B cell (primary cell): ENCODE measurements at regions not wholly inside any gene's neighbourhood (a gene's known extent, or its start where the extent isn't known, plus 50 kb on each side); places are given as distances from the start of the nearest gene placed in this dataset.

Source experiments
- ATAC-seq: fragments of 200-7000 bp; cut with Tn5 transposase; one replicate; pipeline ENCODE4 v1.10.0; 2021; ENCODE audit warnings: low read depth, mild to moderate bottlenecking, moderate number of reproducible peaks, moderate library complexity
- CTCF ChIA-PET: fragments of 350-600 bp; sonication (Branson Sonifier 250); formaldehyde crosslinking; loops from one replicate; lab custom pipeline; 2021; ENCODE audit warnings: antibody characterized with exemption, inconsistent platforms; lab: Charles Lee
- POLR2A ChIA-PET: fragments of 350-600 bp; sonication (Branson Sonifier 250); formaldehyde crosslinking; loops from one replicate; lab custom pipeline; 2021; ENCODE audit warnings: antibody characterized with exemption; lab: Charles Lee
- DNase-seq: peaks from one replicate; pipeline ENCODE4 v3.0.0; 2013
- H2AFZ ChIP-seq: 2 replicates; pipeline ENCODE4 v1.6.1; 2012; ENCODE audit warnings: mild to moderate bottlenecking, low read depth, low read length; ENCODE audit not compliant: insufficient read depth, poor library complexity, severe bottlenecking
- H3K27ac ChIP-seq, 2 donors: 1 replicate in 1 of 2; 2 replicates in 1 of 2; pipeline ENCODE4 v1.5.1; 2012 to 2013; ENCODE audit warnings: low read length in 2 of 2, mild to moderate bottlenecking in 2 of 2, moderate library complexity in 1 of 2
- H3K27me3 ChIP-seq, 4 experiments: fragments of 200-600 bp in 1 of 4; sonication (generic) in 1 of 4; replicated peaks in 1 of 4; 1 replicate in 2 of 4; 2 replicates in 2 of 4; pipeline versions ENCODE4 v1.6.1 to v1.7.0; 2013 to 2016; ENCODE audit warnings: low read length in 3 of 4, mild to moderate bottlenecking in 2 of 4, mixed read lengths in 1 of 4, moderate library complexity in 1 of 4; ENCODE audit not compliant: insufficient read depth in 4 of 4, control insufficient read depth in 3 of 4; ENCODE audit errors: control extremely low read depth in 1 of 4
- H3K36me3 ChIP-seq, 2 experiments: replicated peaks in 1 of 2; 1 replicate in 1 of 2; 2 replicates in 1 of 2; pipeline versions ENCODE4 v1.6.1 to v1.7.1; 2013; ENCODE audit warnings: low read length in 1 of 2; ENCODE audit not compliant: insufficient read depth in 2 of 2, control insufficient read depth in 1 of 2; ENCODE audit errors: control extremely low read depth in 1 of 2, extremely low read depth in 1 of 2
- H3K4me1 ChIP-seq, 2 donors: fragments of 200-600 bp in 1 of 2; sonication (generic) in 1 of 2; 1 replicate in 1 of 2; 2 replicates in 1 of 2; pipeline versions ENCODE4 v1.5.1 to v1.6.1; 2013 to 2017; ENCODE audit warnings: low read length in 2 of 2; ENCODE audit not compliant: control insufficient read depth in 2 of 2, insufficient read depth in 2 of 2
- H3K4me2 ChIP-seq: replicated peaks from 2 replicates; pipeline ENCODE3; 2012; ENCODE audit warnings: mild to moderate bottlenecking, low read depth, low read length; ENCODE audit not compliant: poor library complexity, severe bottlenecking
- H3K4me3 ChIP-seq, 5 experiments: fragments of 200-600 bp in 1 of 5; sonication (generic) in 1 of 5; 1 replicate in 3 of 5; 2 replicates in 2 of 5; pipeline versions ENCODE4 v1.5.1 to v1.7.0; 2011 to 2016; ENCODE audit warnings: low read length in 4 of 5, mild to moderate bottlenecking in 4 of 5, low read depth in 2 of 5, control low read depth in 1 of 5, moderate library complexity in 1 of 5; ENCODE audit not compliant: insufficient read depth in 1 of 5; ENCODE audit errors: control extremely low read depth in 1 of 5, extremely low read depth in 1 of 5
- H3K79me2 ChIP-seq: fragments of 200-600 bp; sonication (generic); one replicate; pipeline ENCODE4 v1.6.0; 2016; ENCODE audit warnings: low read length; ENCODE audit not compliant: control insufficient read depth, insufficient read depth
- H3K9ac ChIP-seq: fragments of 200-600 bp; sonication (generic); 2 replicates; pipeline ENCODE4 v1.6.1; 2017; ENCODE audit warnings: mild to moderate bottlenecking, low read length, moderate library complexity
- H3K9me3 ChIP-seq, 3 donors: one replicate each; pipeline versions ENCODE4 v1.6.1 to v1.7.1; 2013; ENCODE audit warnings: low read length in 2 of 3; ENCODE audit not compliant: control insufficient read depth in 2 of 3, insufficient read depth in 1 of 3; ENCODE audit errors: control extremely low read depth in 1 of 3
- H4K20me1 ChIP-seq: 2 replicates; pipeline ENCODE4 v1.6.0; 2012; ENCODE audit warnings: mild to moderate bottlenecking, low read length; ENCODE audit not compliant: insufficient read depth, control insufficient read depth, poor library complexity, severe bottlenecking
- H3K27ac Mint-ChIP-seq: one replicate; pipeline ENCODE4 v1.8.0; 2021; ENCODE audit warnings: mixed read lengths
- H3K27me3 Mint-ChIP-seq: one replicate; pipeline ENCODE4 v1.8.0; 2021; ENCODE audit warnings: mixed read lengths
- H3K4me1 Mint-ChIP-seq: one replicate; pipeline ENCODE4 v1.8.0; 2021; ENCODE audit warnings: mixed read lengths
- H3K4me3 Mint-ChIP-seq: one replicate; pipeline ENCODE4 v1.8.0; 2021; ENCODE audit warnings: mixed read lengths
- H3K9me3 Mint-ChIP-seq: one replicate; pipeline ENCODE4 v1.8.0; 2022; ENCODE audit warnings: mixed read lengths; ENCODE audit not compliant: insufficient read depth
- EZH2 ChIP-seq: IDR thresholded peaks from 2 replicates; pipeline ENCODE4 v1.6.1; 2012; ENCODE audit warnings: borderline replicate concordance, low read depth, mild to moderate bottlenecking, moderate library complexity, low read length; ENCODE audit not compliant: insufficient read depth, poor library complexity, severe bottlenecking
- WGBS: methylation state at CpG from one replicate; pipeline ENCODE4 v1.1.5; 2013; ENCODE audit warnings: missing lambda C conversion rate; ENCODE audit not compliant: insufficient coverage; 5-methylcytosine and 5-hydroxymethylcytosine counted together
- intact Hi-C: fragments of 100-400 bp; cut with micrococcal nuclease; formaldehyde crosslinking; loops from one replicate; pipeline ENCODE4 v1.10.0; 2022
- TF ChIP-seq, protein P1 (sequence below): fragments of 200-600 bp; IDR thresholded peaks from one replicate; pipeline ENCODE4 v1.8.0; 2022; ENCODE audit warnings: antibody characterized with exemption, mild to moderate bottlenecking

DNA sequence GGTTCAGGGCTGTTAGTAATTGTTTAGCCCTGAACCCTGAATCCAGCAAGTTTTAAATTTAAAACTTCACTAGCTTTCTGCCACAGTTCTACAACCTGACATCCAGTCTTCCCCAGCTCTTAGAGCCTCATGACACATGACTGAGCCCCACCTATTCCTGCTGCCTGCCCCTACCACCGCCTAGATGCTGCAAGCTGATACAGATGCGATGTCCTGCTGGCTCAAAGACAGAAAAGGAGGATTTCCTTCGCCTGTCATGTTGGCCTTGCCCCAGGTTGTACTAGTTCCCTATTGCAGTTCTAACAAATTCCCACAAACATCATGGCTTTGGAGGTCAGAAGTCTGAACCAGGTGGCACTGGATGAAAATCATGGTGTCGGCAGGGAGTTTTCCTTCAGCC is 510.6 kb upstream of the PPP2R3A start:
- Histone ChIP-seq H3K9me3 (peaks cover 0 to 14% (median 0%) of the 10 kb centered on the region in 3 donors), H4K20me1 (no peaks in the 10 kb centered on the region), H3K36me3 (no peaks in the 10 kb centered on the region), H3K27ac (no peak overlapping the region), H2AFZ (no peak overlapping the region), H3K27me3 (no peaks in the 10 kb centered on the region), H3K4me1 (no peaks in the 10 kb centered on the region), H3K79me2 (no peaks in the 10 kb centered on the region), H3K4me3 (no peak overlapping the region), H3K9ac (no peak overlapping the region), H3K4me2 (no peak overlapping the region)
- ChIA-PET CTCF (no interaction called here), POLR2A (no interaction called here)
- Mint-ChIP-seq H3K4me1 (peaks cover 4% of the 10 kb centered on the region), H3K4me3 (no peak overlapping the region), H3K27me3 (no peaks in the 10 kb centered on the region), H3K27ac (no peak overlapping the region), H3K9me3 (no peaks in the 10 kb centered on the region)
- intact Hi-C loops, result no loop called here
- ATAC-seq (no peak), DNase-seq (no peak)
- no peak for TF ChIP-seq EZH2
- TF ChIP-seq, protein P1, sequence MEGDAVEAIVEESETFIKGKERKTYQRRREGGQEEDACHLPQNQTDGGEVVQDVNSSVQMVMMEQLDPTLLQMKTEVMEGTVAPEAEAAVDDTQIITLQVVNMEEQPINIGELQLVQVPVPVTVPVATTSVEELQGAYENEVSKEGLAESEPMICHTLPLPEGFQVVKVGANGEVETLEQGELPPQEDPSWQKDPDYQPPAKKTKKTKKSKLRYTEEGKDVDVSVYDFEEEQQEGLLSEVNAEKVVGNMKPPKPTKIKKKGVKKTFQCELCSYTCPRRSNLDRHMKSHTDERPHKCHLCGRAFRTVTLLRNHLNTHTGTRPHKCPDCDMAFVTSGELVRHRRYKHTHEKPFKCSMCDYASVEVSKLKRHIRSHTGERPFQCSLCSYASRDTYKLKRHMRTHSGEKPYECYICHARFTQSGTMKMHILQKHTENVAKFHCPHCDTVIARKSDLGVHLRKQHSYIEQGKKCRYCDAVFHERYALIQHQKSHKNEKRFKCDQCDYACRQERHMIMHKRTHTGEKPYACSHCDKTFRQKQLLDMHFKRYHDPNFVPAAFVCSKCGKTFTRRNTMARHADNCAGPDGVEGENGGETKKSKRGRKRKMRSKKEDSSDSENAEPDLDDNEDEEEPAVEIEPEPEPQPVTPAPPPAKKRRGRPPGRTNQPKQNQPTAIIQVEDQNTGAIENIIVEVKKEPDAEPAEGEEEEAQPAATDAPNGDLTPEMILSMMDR, result no peak
- 97% methylated on average over 3 of the region's 4 CpGs for WGBS

DNA sequence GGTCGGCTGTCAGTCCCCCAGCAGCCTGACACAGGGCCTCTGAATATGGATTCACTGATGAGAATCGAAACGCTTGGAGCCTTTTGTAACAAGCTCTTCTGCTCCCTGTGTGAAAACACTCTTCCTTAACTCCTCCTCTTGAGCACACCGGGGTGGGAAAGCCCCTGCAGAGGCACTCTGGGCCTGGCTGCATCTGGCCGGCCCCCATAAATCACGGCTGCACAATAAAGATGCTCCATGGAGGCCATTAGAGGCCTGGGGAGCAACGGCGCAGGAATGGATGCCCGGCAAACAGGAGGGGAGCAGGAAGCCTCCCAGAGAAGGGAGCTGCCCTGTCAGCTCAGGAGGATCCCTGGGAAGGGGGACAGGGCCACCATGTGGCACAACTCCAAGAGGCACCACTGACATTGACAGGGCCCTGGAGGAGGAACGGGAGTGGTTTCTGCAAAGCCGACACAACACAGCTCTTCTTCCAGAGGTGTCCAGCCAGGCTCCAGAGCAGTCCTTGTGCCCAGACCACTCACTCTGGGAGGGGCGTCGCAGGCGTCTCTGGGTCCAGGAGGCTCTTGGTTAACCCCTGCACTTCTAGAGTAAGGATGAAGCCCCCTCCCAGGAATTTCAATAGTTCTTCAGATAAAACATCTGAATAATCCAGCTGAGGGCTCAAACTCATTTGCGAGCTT is 509.3 kb upstream of the PPP2R3A start:
- Mint-ChIP-seq H3K27me3 (no peaks in the 10 kb centered on the region), H3K4me3 (no peak overlapping the region), H3K4me1 (peaks cover 12% of the 10 kb centered on the region), H3K9me3 (no peaks in the 10 kb centered on the region), H3K27ac (no peak overlapping the region)
- H4K20me1 ChIP-seq, result no peaks in the 10 kb centered on the region
- ChIA-PET CTCF (no interaction called here), POLR2A (no interaction called here)
- H3K27me3 ChIP-seq, result no peaks in the 10 kb centered on the region
- H3K4me2 ChIP-seq, result no peak overlapping the region
- DNase-seq, result no peak
- ATAC-seq, result no peak
- no peak overlapping the region for H2AFZ ChIP-seq
- H3K79me2 ChIP-seq, result no peaks in the 10 kb centered on the region
- WGBS, result 76% methylated on average over 13 of the region's 15 CpGs
- H3K4me3 ChIP-seq, result no peak overlapping the region
- no peaks in the 10 kb centered on the region for H3K36me3 ChIP-seq
- H3K27ac ChIP-seq, result no peak overlapping the region
- TF ChIP-seq, protein P1, result no peak
- no peak for TF ChIP-seq EZH2
- intact Hi-C loops, result no loop called here
- no peak overlapping the region for H3K9ac ChIP-seq
- peaks cover 4 to 5% of the 10 kb centered on the region in 2 donors for H3K4me1 ChIP-seq
- H3K9me3 ChIP-seq, result peaks cover 0 to 14% (median 0%) of the 10 kb centered on the region in 3 donors
